Gastroesophageal sphincter (tissue), 4 donors: ENCODE measurements at regions not wholly inside any gene's neighbourhood (a gene's known extent, or its start where the extent isn't known, plus 50 kb on each side); places are given as distances from the start of the nearest gene placed in this dataset.
A peak's percentile ranks its signal among the peaks of the same experiment; 100 is the strongest.

ENCODE experiments used
- ATAC-seq: fragments of 150-250 bp; one replicate; pipeline ENCODE4 v1.9.1; 2016; ENCODE audit warnings: mild to moderate bottlenecking, moderate library complexity
- H3K27ac ChIP-seq, 4 donors: fragments of 200-600 bp; sonication (generic) in 3 of 4; 1 replicate in 3 of 4; 2 replicates in 1 of 4; pipeline ENCODE4 v1.5.1; 2016 to 2019
- H3K27me3 ChIP-seq: fragments of 200-600 bp; sonication (generic); one replicate; pipeline ENCODE4 v1.5.1; 2019
- H3K36me3 ChIP-seq, 2 donors: fragments of 200-600 bp; sonication (generic); one replicate each; pipeline ENCODE4 v1.5.1; 2019; ENCODE audit warnings: control low read depth in 1 of 2
- H3K4me1 ChIP-seq, 3 donors: fragments of 200-600 bp; sonication (generic); 1 replicate in 2 of 3; 2 replicates in 1 of 3; pipeline ENCODE4 v1.5.1; 2016 to 2019; ENCODE audit warnings: control low read depth in 2 of 3
- H3K4me3 ChIP-seq, 2 donors: fragments of 200-600 bp; sonication (generic); one replicate each; pipeline ENCODE4 v1.5.1; 2019; ENCODE audit warnings: mild to moderate bottlenecking in 1 of 2, moderate library complexity in 1 of 2
- H3K9me3 ChIP-seq, 3 donors: fragments of 200-600 bp; sonication (generic); one replicate each; pipeline ENCODE4 v1.5.1; 2017 to 2019; ENCODE audit warnings: control low read depth in 2 of 3
- EP300 ChIP-seq: sonication (generic); formaldehyde crosslinking; IDR thresholded peaks from one replicate; pipeline ENCODE4 v1.6.1; 2017; ENCODE audit warnings: antibody characterized with exemption, mild to moderate bottlenecking
- POLR2A ChIP-seq, 2 donors: fragments of 450-650 bp; IDR thresholded peaks; one replicate each; pipeline ENCODE4 v1.6.1; 2017; ENCODE audit warnings: antibody characterized with exemption in 2 of 2, mild to moderate bottlenecking in 2 of 2, moderate library complexity in 1 of 2
- POLR2AphosphoS5 ChIP-seq: sonication (generic); formaldehyde crosslinking; IDR thresholded peaks from one replicate; pipeline ENCODE4 v1.6.1; 2017; ENCODE audit warnings: antibody characterized with exemption
- WGBS, 2 donors: methylation state at CpG; one replicate each; pipeline ENCODE4 v1.1.5; 2018; ENCODE audit warnings: low coverage in 1 of 2; 5-methylcytosine and 5-hydroxymethylcytosine counted together
- TF ChIP-seq, protein P1 (sequence below), 4 experiments: fragments of 200-600 bp in 2 of 4; fragments of 450-650 bp in 2 of 4; sonication (generic) in 1 of 4; IDR thresholded peaks; one replicate each; pipeline ENCODE4 v1.5.1; 2017 to 2019; ENCODE audit warnings: antibody characterized with exemption in 4 of 4, mild to moderate bottlenecking in 2 of 4, moderate library complexity in 2 of 4

DNA sequence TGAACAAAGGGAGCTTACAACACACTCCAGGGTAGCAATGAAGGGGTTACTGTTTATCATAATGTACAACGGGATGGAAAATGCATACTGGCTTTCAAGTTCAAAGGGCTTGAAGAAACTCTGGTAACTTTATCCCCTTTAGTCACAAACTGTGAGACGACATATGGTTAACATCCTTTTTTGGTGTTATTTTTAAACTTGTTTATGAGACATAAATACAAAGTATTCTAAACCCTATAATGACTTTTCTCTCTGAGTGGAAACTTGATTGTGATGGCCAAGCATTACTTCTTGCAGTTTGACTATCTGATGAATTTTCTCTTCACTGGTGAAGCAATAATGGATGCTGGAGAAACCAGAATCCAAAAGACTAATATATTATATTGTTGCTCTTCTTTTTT, 62.0 kb upstream of the SEMA3A start:
- no peaks in the 10 kb centered on the region for H3K27me3 ChIP-seq

DNA sequence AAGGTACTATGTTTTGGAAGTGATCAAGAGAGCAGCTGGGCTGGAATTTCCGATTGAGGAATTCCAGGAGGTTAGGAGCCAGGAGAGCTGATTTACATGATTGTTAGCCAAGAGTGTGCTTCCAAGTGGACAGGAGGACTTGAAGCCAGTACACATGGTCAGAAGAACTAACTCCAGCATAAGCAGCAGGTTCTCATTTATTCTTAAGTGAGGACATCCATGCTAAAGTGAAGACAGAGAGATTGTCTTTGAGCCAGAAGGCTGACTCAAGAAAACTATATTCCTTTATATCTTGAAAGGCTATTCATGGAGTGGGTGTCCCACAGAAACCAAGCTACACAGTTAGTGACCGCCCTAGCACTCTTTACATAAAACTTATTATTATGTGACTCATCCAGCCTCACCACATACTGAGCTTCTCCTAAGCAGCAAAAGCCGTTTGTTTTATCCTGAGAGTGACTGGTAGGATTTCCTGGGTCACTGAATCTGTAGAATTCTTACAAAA, 56.7 kb upstream of the SEMA3A start:
- 60 to 80% methylated on average over 3 of the region's 3 CpGs for WGBS, 2 donors
- no peak overlapping the region for H3K27ac ChIP-seq
- no peaks in the 10 kb centered on the region for H3K9me3 ChIP-seq
- no peak overlapping the region for H3K4me3 ChIP-seq
- H3K27me3 ChIP-seq = no peaks in the 10 kb centered on the region
- H3K4me1 ChIP-seq = peaks cover 0 to 19% (median 0%) of the 10 kb centered on the region in 3 donors
- TF ChIP-seq EP300 = no peak
- TF ChIP-seq, protein P1, sequence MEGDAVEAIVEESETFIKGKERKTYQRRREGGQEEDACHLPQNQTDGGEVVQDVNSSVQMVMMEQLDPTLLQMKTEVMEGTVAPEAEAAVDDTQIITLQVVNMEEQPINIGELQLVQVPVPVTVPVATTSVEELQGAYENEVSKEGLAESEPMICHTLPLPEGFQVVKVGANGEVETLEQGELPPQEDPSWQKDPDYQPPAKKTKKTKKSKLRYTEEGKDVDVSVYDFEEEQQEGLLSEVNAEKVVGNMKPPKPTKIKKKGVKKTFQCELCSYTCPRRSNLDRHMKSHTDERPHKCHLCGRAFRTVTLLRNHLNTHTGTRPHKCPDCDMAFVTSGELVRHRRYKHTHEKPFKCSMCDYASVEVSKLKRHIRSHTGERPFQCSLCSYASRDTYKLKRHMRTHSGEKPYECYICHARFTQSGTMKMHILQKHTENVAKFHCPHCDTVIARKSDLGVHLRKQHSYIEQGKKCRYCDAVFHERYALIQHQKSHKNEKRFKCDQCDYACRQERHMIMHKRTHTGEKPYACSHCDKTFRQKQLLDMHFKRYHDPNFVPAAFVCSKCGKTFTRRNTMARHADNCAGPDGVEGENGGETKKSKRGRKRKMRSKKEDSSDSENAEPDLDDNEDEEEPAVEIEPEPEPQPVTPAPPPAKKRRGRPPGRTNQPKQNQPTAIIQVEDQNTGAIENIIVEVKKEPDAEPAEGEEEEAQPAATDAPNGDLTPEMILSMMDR (IDR thresholded peaks at IDR 0.05) = no peak
- no peak for TF ChIP-seq POLR2A (IDR thresholded peaks at IDR 0.05)
- no peak for TF ChIP-seq POLR2AphosphoS5
- no peaks in the 10 kb centered on the region for H3K36me3 ChIP-seq
- no peak for ATAC-seq

More for the DNA sequence above, 62.0 kb upstream of the SEMA3A start:
- Histone ChIP-seq H3K4me1 (peaks cover 0 to 15% (median 0%) of the 10 kb centered on the region in 3 donors), H3K9me3 (no peaks in the 10 kb centered on the region), H3K4me3 (no peak overlapping the region), H3K27ac (no peak overlapping the region), H3K36me3 (no peaks in the 10 kb centered on the region)
- TF ChIP-seq, protein P1 (IDR thresholded peaks at IDR 0.05) = no peak
- no peak for TF ChIP-seq EP300
- no peak for ATAC-seq
- WGBS, 2 donors = 32 to 47% methylated on average over 2 of the region's 2 CpGs

DNA sequence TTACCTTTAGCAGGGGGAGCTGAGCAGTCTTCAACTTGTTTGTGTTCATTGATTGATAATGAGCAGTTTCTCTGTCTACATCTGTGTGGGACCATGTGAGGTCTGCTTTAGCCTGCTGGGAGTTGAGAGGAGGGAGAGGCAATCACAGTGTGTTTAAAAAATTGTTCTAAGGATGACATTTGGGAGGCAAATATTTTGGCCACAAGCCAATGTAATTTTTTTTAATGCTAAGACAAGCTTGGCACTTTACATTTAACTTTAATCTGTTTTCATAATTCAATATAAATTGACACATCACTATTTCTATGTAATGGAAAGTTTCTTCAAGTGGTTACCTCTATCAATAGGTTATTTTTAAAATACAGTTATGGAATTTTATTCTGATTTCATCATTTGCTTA, 55.9 kb upstream of the SEMA3A start:
- ATAC-seq = no peak
- Histone ChIP-seq H3K9me3 (peaks cover 0 to 7% (median 0%) of the 10 kb centered on the region in 3 donors), H3K4me1 (peaks cover 0 to 18% (median 0%) of the 10 kb centered on the region in 3 donors), H3K36me3 (no peaks in the 10 kb centered on the region), H3K27me3 (no peaks in the 10 kb centered on the region), H3K27ac (no peak overlapping the region), H3K4me3 (no peak overlapping the region)
- TF ChIP-seq POLR2AphosphoS5 = no peak
- TF ChIP-seq EP300 = no peak
- no peak for TF ChIP-seq POLR2A (IDR thresholded peaks at IDR 0.05)
- TF ChIP-seq, protein P1 (IDR thresholded peaks at IDR 0.05) = no peak

DNA sequence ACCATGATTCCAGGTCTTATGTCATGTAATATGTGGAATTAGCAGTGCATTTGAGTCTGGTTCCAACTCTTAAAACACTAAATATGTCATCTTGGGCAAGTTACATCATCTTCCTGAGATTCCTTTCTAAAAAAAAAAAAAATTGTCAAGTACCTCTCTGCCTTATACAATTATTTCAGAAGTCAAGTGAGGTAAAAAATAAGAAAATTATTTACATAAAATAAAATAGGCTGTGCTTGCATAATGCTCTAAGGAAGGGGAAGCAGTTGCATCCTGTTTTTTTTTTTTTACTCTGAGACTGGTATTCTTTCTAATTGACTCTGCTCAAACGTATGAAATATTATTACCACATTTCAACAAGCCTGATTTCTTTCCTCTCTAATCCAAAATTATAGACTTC, 55.1 kb upstream of the SEMA3A start:
- TF ChIP-seq POLR2A (IDR thresholded peaks at IDR 0.05) (no peak), POLR2AphosphoS5 (no peak), EP300 (no peak)
- TF ChIP-seq, protein P1 (IDR thresholded peaks at IDR 0.05) = no peak
- 40 to 71% methylated on average over 1 of the region's 1 CpG for WGBS, 2 donors
- no peak for ATAC-seq

DNA sequence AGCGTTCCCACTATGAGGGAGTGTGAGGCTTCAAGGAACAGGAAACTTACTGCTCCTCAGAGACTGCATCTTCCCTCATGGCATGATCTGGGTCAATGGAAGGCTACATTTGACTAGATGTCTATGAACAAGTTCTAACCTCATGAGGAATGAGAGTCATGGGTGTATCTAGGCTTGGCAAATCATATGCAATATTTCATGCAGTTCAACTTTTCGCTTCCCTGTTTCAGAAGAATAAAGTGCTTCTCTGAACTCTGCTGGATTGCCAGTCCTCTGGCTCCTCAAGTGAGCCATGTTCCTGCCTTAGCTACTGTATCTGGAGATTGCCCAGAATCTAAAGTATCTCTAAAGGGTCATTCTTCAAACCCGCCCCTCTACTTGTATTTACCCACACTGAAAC, 54.3 kb upstream of the SEMA3A start:
- ATAC-seq = peak; percentile 49

More for the DNA sequence above, 55.1 kb upstream of the SEMA3A start:
- no peak overlapping the region for H3K4me3 ChIP-seq
- H3K27me3 ChIP-seq = no peaks in the 10 kb centered on the region
- no peaks in the 10 kb centered on the region for H3K36me3 ChIP-seq
- H3K9me3 ChIP-seq = peaks cover 0 to 9% (median 0%) of the 10 kb centered on the region in 3 donors
- no peak overlapping the region for H3K27ac ChIP-seq
- H3K4me1 ChIP-seq = peaks cover 0 to 18% (median 0%) of the 10 kb centered on the region in 3 donors

More for the DNA sequence above, 54.3 kb upstream of the SEMA3A start:
- H3K4me1 ChIP-seq = peaks cover 0 to 18% (median 0%) of the 10 kb centered on the region in 3 donors
- no peaks in the 10 kb centered on the region for H3K27me3 ChIP-seq
- H3K27ac ChIP-seq = peak overlapping the region in 1 of 4 donors; percentile 3
- WGBS, 2 donors = 65 to 71% methylated on average over 2 to 3 of the region's 3 CpGs
- H3K4me3 ChIP-seq = no peak overlapping the region
- no peaks in the 10 kb centered on the region for H3K36me3 ChIP-seq
- TF ChIP-seq POLR2AphosphoS5 (no peak), EP300 (no peak), POLR2A (IDR thresholded peaks at IDR 0.05) (no peak)
- TF ChIP-seq, protein P1 (IDR thresholded peaks at IDR 0.05) = no peak
- H3K9me3 ChIP-seq = peaks cover 0 to 17% (median 0%) of the 10 kb centered on the region in 3 donors
